ENCODE measurements at regions not wholly inside any gene's neighbourhood (a gene's known extent, or its start where the extent isn't known, plus 50 kb on each side); places are given as distances from the start of the nearest gene placed in this dataset.

- no peak for TF ChIP-seq EZH2 (IDR thresholded peaks at IDR 0.05; ENCODE audit: borderline replicate concordance, low read depth, low read length, severe bottlenecking)
- TF ChIP-seq CTCF (IDR thresholded peaks at IDR 0.05; ENCODE audit: borderline replicate concordance, extremely low read depth, low read length, poor library complexity, severe bottlenecking) = no peak
- H3K27me3 ChIP-seq (ENCODE audit: insufficient read depth, low read length, poor library complexity) = no peaks in the 10 kb centered on the region
Measured at GRCh38 chr13:27853335-27853734, 61.1 kb downstream of the GSX1 start.

DNA sequence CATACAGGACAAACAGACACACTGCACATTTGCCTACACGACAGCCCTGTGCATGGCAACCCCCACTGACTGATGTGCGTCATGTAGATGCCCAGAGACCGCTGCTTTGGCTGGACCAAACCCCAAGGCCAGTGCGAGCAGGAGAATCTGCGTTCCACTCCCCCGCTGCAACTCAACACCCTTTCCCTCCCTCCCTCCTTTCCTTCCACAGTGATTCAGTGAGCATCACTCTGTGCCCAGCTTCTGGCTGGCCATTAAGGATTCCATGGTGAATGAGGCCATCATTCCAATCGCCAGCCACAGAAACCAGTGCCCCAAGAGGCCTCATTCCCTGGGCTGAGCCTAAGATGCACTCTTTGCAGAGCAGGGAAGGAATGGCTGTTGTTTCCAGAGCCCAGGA is 61.6 kb downstream of the GSX1 start:
- Histone ChIP-seq H3K9ac (ENCODE audit: low read depth, low read length) (no peak overlapping the region), H2AFZ (ENCODE audit: low read depth, low read length) (no peak overlapping the region), H3K4me1 (ENCODE audit: insufficient read depth, low read length) (no peaks in the 10 kb centered on the region), H3K36me3 (ENCODE audit: insufficient read depth, low read length) (no peaks in the 10 kb centered on the region), H3K27ac (ENCODE audit: low read length) (no peak overlapping the region), H3K9me3 (ENCODE audit: insufficient read depth, low read length, severe bottlenecking) (no peaks in the 10 kb centered on the region), H3K4me3 (ENCODE audit: low read depth in 1 of 2, low read length in 2 of 2) (no peak overlapping the region), H4K20me1 (ENCODE audit: insufficient read depth, low read length) (no peaks in the 10 kb centered on the region), H3K4me2 (ENCODE audit: insufficient read depth, low read length) (no peak overlapping the region), H3K79me2 (ENCODE audit: insufficient read depth, low read length) (no peaks in the 10 kb centered on the region), H3K27me3 (ENCODE audit: insufficient read depth, low read length, poor library complexity) (no peaks in the 10 kb centered on the region)
- ATAC-seq (ENCODE audit: insufficient read depth, low read depth) = no peak
- TF ChIP-seq CTCF (IDR thresholded peaks at IDR 0.05; ENCODE audit: borderline replicate concordance, extremely low read depth, low read length, poor library complexity, severe bottlenecking) = no peak
- TF ChIP-seq EZH2 (IDR thresholded peaks at IDR 0.05; ENCODE audit: borderline replicate concordance, low read depth, low read length, severe bottlenecking) = no peak
- DNase-seq = no peak

More at GRCh38 chr13:27853335-27853734, 61.1 kb downstream of the GSX1 start:
- Histone ChIP-seq H3K36me3 (ENCODE audit: insufficient read depth, low read length) (no peaks in the 10 kb centered on the region), H3K27ac (ENCODE audit: low read length) (no peak overlapping the region), H3K4me3 (ENCODE audit: low read depth in 1 of 2, low read length in 2 of 2) (no peak overlapping the region), H3K4me1 (ENCODE audit: insufficient read depth, low read length) (no peaks in the 10 kb centered on the region), H3K9ac (ENCODE audit: low read depth, low read length) (no peak overlapping the region), H4K20me1 (ENCODE audit: insufficient read depth, low read length) (no peaks in the 10 kb centered on the region), H2AFZ (ENCODE audit: low read depth, low read length) (no peak overlapping the region), H3K4me2 (ENCODE audit: insufficient read depth, low read length) (no peak overlapping the region), H3K79me2 (ENCODE audit: insufficient read depth, low read length) (no peaks in the 10 kb centered on the region), H3K9me3 (ENCODE audit: insufficient read depth, low read length, severe bottlenecking) (no peaks in the 10 kb centered on the region)
- no peak for DNase-seq
- ATAC-seq (ENCODE audit: insufficient read depth, low read depth) = no peak

DNA sequence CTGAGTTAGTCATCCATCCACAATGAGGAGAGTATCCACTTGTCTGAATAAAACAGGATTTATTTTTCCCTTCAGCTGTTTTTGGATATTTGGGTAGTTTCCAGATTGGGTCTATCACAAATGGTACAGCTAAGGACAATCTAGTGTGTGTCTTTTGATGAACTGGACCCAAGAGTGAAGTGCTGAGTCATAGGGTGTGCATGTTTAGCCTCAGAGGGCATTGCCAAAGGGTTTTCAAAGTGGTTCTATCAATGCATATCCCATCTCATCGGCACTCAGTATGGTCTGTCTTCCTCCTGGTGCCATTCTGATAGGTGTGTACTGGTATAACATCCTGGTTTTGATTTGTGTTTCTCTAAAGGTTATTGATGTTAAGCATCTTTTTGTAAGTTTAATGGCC is 62.3 kb downstream of the GSX1 start:
- no peak overlapping the region for H3K4me2 ChIP-seq (ENCODE audit: insufficient read depth, low read length)
- H3K79me2 ChIP-seq (ENCODE audit: insufficient read depth, low read length) = no peaks in the 10 kb centered on the region
- no peak overlapping the region for H3K9ac ChIP-seq (ENCODE audit: low read depth, low read length)
- no peak overlapping the region for H3K4me3 ChIP-seq (ENCODE audit: low read depth in 1 of 2, low read length in 2 of 2)
- no peaks in the 10 kb centered on the region for H3K4me1 ChIP-seq (ENCODE audit: insufficient read depth, low read length)
- H3K27ac ChIP-seq (ENCODE audit: low read length) = no peak overlapping the region
- no peaks in the 10 kb centered on the region for H4K20me1 ChIP-seq (ENCODE audit: insufficient read depth, low read length)
- H3K9me3 ChIP-seq (ENCODE audit: insufficient read depth, low read length, severe bottlenecking) = no peaks in the 10 kb centered on the region
- H3K27me3 ChIP-seq (ENCODE audit: insufficient read depth, low read length, poor library complexity) = peaks cover 5% of the 10 kb centered on the region
- no peaks in the 10 kb centered on the region for H3K36me3 ChIP-seq (ENCODE audit: insufficient read depth, low read length)
- ATAC-seq (ENCODE audit: insufficient read depth, low read depth) (no peak), DNase-seq (no peak)
- TF ChIP-seq CTCF (IDR thresholded peaks at IDR 0.05; ENCODE audit: borderline replicate concordance, extremely low read depth, low read length, poor library complexity, severe bottlenecking) (no peak), EZH2 (IDR thresholded peaks at IDR 0.05; ENCODE audit: borderline replicate concordance, low read depth, low read length, severe bottlenecking) (no peak)
- no peak overlapping the region for H2AFZ ChIP-seq (ENCODE audit: low read depth, low read length)

DNA sequence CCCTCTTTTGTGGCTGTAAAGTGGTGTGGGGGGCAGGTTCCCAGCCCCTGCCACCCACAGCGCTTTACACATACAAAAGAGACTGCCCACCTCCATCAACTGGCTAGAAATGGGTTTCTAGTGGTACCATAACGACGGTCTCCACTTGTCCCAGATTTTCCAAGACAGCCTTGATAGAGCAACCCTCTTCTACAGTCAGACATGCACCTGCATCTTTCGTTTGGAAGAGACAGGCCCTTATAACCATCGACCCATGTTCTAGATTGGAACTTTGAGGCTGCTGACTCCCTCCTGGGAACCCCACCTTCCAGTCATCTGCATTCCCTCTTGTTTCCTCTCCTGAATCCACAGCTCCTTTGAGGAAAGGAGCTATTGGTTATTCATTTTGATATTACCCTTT is 63.1 kb downstream of the GSX1 start:
- Histone ChIP-seq H3K36me3 (ENCODE audit: insufficient read depth, low read length) (no peaks in the 10 kb centered on the region), H3K79me2 (ENCODE audit: insufficient read depth, low read length) (no peaks in the 10 kb centered on the region), H3K4me2 (ENCODE audit: insufficient read depth, low read length) (no peak overlapping the region), H3K27ac (ENCODE audit: low read length) (no peak overlapping the region), H4K20me1 (ENCODE audit: insufficient read depth, low read length) (no peaks in the 10 kb centered on the region), H3K27me3 (ENCODE audit: insufficient read depth, low read length, poor library complexity) (peaks cover 5% of the 10 kb centered on the region), H3K4me3 (ENCODE audit: low read depth in 1 of 2, low read length in 2 of 2) (no peak overlapping the region), H3K9me3 (ENCODE audit: insufficient read depth, low read length, severe bottlenecking) (no peaks in the 10 kb centered on the region), H3K9ac (ENCODE audit: low read depth, low read length) (no peak overlapping the region), H3K4me1 (ENCODE audit: insufficient read depth, low read length) (no peaks in the 10 kb centered on the region), H2AFZ (ENCODE audit: low read depth, low read length) (no peak overlapping the region)
- DNase-seq (no peak), ATAC-seq (ENCODE audit: insufficient read depth, low read depth) (no peak)
- TF ChIP-seq CTCF (IDR thresholded peaks at IDR 0.05; ENCODE audit: borderline replicate concordance, extremely low read depth, low read length, poor library complexity, severe bottlenecking) (no peak), EZH2 (IDR thresholded peaks at IDR 0.05; ENCODE audit: borderline replicate concordance, low read depth, low read length, severe bottlenecking) (no peak)
